ENCODE measurements at regions not wholly inside any gene's neighbourhood (a gene's known extent, or its start where the extent isn't known, plus 50 kb on each side); places are given as distances from the start of the nearest gene placed in this dataset.

DNA sequence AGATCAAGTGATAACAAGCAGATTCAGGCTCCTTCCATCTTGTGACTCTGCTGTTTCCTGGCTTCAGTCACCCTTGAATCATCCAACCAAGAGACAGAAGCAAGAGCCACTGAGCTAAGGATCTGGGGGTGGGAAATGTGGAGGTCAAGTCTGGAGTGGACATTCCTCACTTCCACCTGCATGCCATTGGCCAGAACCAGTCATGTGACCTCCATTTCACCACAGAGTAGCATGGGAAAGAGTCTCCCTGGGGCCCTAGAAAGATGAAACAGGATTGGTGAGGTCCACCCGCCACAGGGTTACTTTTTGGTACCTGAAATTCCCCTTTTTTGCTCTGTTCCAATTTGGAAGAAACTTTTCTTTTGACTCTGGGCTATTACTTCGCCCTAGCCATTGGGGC, 1006.0 kb upstream of the EEF2KMT start:
- no peak for DNase-seq

DNA sequence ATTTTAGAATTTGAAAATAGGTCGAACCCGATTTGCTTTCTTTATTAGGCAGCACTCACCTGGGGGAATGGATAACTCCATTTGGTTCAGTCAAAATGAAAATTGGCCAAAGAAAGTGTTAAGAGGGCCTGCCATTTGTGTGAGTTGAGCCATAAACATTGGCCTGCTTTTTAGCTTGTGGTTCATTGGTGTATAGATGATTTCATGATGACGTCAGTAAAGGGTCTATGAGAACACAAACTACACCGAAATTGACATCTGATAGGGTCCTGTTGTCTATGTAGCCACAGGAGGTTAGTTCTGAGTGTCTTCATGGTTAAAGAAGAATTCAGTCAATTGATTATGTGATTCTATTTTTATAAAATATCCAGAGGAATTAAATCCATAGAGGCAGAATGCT, 1001.5 kb upstream of the EEF2KMT start:
- no peak for DNase-seq

DNA sequence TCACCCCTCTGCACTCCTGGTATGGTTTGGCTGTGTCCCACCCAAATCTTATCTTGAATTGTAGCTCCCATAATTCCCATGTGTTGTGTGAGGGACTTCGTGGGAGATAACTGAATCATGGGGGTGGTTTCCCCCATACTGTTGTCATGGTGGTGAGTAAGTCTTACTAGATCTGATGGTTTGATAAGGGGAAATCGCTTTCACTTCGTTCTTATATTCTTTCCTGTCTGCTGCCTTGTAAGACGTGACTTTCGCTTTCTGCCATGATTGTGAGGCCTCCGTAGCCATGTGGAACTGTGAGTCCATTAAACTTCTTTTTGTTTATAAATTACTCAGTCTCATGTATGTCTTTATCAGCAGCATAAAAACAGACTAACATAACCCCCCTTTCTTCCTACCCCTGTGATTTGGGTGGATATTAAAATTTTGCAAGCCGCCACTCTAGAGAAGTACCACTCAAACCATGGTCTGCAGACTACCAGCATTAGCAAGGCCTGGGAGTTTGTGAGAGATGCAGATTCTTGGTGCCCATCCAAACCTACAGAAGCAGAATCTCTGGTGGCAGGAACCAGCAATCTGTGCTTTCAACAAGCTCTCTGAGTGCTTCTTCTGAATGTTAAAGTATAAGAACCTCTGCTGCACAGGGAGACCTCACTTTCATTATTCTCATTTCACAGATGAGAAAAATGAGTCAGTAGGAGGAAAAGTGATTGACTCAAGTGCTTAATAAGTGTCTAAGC, 999.5 kb upstream of the EEF2KMT start:
- DNase-seq: no peak

DNA sequence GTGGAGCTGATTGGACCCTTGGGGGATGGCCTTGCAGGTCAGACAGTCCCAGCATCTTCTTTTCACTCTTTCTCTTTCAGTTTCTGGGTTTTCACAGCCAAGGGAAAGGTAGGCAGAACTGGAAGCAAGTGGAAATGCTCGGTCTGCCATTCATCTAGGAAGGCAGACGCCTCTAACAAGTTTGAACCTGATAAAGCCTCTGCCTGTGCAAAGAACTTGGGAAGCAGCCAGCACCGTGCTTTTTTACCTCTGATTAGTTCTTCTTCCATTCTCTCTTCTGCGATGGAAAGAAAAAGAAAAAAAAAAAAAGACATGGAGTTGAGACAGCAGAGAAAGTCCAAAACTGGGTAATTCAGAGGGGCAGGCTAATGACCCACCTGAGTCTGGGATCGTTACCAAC, 997.8 kb upstream of the EEF2KMT start:
- DNase-seq: no peak

DNA sequence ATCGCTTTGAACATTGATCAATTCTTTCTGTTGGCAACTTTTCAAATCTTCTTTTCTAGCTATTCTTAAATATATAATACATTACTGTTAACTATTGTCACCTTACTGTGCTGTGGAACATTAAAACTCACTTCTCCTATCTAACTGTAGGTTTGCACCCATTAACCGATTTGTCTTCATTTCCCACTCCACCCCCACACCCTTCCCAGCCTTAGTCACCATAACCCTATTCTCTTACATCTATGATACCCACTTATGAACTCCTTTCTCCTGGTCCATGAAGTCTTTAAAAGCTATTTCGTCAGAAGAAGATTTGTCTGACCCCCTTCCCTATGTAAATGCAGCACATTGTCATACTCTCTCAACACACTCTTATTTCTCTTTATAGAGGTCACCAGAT, 993.4 kb upstream of the EEF2KMT start:
- no peak for DNase-seq

DNA sequence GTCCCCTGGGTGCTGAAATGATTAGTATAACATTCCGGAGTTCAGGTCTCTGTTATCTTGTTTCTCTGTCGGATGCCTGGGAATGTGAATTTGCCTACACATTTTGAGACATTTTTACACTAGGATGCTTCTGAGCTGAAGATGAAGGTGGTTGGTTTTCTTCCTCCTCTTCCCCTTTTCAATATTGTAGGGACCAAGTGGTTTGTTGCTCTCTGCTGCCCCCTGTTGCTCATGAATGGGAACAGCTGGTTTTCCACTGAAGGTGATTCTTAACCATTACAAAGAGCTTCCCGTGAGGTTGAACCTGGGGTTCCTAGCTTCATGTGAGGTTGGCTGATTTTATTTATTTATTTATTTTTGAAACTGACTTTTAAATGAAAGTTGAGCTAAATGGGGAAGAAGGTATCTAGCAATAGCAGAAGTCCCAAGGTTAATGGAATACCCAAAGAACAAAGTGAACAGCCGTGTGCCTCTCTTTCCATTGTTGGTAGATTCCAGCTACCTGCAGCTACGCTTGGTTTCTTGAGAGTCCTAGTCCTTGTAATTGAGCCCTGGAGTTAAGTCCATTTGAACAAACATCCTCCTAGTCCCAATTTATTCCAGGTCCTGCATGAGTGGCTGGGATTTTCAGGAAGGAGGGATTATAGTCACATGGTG, 983.9 kb upstream of the EEF2KMT start:
- DNase-seq: no peak

DNA sequence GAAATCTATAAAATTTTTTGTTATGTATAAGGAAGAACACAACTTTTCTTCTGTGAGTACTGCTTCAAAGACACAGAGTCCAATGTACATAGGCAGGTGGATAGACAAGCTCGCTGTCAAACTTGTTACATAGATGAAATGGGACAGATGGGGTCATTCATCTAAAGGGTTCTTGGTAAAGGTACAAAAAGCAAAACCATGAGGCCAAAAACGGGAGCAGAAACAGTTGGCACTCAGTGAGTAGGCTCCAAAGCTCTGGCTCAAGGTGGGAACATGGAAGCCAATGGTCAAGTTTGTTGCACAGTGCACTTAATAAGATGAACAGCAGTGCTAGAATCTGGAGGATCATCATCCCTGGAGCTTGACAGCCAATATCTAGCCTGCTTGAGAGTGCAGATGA, 979.0 kb upstream of the EEF2KMT start:
- no peak for DNase-seq

DNA sequence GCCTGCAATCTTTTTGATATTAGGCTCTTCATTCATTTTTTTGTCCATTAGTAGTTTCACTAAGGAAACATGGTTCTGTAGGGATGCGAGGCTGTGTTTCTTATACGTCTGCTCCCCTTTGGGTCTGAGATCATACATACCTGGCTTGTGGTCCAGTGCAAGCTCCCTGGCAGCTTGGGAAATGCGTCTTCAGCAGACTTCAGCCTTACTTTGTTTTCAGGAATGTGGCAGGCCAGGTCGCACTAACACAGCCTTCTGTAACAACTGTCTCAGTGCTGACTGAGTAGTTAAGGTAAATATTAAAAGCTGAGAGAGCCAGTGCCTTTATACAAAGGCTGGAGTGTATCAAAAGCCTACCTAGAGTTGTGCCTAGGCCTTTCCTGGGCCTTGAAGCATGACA, 970.5 kb upstream of the EEF2KMT start:
- no peak for DNase-seq

DNA sequence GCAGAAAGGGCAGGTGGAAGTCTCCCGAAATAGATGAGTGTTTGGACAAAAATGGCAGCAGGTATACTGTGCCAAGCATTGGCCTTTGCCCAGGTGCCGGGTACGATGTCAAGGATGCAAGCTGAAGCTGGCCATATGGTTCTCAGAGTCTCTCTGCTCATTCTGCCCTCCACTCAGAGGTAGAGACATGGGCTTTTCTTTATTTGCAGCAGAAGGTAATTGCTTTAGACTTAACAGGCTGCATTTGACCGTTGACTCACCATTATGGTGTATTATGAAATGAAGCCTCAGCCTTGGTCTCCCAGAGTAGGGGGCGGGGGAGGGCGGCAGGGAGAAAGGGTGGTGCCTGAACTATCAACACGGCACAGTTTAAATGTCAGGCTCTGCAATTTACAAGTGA, 969.1 kb upstream of the EEF2KMT start:
- no peak for DNase-seq

DNA sequence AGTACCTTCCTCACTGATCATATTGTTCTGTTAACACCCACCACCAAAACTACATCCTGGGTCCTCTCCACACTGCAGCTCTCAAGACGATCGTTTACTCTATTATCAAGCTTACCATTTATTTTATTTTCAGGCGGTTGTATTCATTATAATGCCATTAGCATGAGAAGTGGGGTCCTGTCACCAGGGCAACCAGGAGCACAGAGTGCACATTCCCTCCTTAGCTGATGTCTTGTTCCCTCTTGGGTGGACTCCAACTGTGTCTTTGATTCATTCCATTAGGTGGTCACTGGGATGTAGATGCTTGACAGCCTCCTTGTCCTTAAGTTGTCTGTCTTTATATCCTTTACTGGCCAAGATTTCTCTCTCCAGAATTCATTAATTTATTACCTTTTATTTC, 965.9 kb upstream of the EEF2KMT start:
- DNase-seq: no peak

DNA sequence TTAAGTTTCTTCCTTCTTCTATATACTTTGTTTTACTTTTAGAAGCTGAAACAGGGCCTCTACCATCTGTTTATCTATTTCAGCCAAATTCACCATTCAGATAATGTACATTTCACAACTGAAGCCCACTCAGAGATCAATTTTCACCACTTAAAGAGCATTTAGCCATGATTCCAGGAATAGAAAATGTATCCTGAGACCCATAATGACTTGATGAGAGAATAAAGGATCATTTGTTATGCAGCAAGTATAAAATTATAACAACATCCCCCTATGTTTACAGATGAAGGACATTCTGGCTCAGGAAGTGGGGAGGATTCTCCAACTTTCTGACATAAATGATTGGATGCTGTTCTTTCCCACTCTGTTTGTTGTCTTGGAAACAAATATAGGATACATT, 962.1 kb upstream of the EEF2KMT start:
- no peak for DNase-seq

DNA sequence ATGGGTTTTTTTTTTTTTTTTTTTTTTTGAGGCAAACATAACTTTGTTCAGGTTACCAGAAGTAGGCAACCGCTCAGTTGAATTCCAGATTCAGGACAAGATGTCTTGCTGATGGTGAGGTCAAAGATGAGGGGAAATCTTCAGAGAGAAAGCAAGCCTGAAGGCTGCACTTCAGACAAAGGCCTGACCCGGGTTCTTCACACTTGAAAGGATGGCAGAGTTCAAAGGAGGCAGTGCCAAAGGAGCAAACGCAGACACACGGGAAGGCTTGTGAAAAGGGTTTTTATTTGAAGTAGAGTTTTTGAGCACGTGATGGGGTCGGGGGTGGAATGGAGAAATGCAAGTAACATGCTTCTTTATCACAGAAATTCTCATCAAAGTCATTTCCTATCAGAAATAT, 960.2 kb upstream of the EEF2KMT start:
- DNase-seq: no peak

DNA sequence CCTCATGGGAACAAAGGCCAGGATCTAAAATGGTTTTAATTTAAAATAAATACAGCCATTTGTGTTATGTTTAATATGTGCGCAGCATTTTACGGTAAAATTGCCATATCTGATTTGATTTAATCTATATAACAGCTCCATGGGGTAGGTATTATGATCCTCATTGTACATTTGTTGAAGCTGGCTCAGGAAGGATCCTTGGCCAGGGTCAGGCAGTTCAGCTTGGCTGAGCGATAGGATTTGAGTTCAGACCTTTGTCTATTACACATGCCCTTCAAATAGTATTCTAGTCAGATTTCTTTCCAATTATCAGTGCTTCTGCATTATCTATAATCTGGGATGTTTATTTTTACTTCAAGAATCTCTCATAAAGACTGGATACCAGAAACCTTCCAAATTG, 950.4 kb upstream of the EEF2KMT start:
- DNase-seq: no peak

DNA sequence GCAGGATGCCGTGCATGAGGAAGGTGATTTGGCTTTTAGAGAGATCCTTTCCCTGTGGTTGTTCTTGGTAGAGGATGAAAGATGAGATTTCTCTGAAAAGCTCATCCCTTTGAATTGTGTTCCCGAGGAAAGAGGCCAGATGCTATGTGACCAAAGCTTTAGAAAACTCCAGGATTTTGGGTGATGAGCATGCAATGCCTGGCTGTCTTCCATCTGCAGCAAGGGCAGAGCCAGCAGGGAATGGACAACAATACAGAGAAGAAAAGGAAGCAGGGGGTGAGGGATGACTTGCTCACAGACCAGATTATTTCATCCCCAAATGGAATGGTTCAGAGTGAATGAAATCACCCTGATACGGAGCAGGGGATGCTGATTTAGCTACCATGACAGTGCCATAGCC, 949.7 kb upstream of the EEF2KMT start:
- no peak for DNase-seq

DNA sequence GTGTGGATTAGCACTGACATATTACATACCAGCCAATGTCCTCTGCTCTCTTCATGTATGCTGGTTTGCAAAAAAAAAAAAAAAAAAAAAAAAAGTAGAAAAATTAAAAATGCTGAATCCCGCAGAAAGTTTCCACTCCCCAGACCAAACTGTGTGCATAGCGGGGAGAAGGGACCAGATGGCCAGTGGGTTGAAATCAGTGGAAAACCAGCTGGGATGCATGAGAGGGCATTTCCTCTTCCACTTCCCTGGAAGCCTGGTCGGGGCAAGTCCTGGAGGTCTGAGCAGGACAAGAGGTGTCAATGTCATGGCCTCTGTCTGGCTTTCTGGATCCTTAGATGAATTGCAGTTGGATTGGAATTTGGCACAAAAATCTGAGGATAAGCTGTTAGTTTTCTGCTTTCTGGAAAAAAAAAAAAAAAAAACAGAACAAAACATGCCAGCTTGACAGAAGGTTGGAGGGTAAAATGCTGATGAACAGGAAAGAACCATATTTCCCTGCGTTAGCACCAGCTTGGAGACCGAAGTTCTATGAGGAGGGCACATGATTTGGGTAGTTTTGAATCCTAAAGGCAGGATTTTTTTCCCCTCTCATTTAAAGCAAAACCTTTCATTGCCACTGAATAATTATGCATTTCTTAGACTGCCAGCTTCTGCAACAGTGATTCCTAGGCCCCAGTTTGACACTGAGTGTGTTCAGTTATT, 941.5 kb upstream of the EEF2KMT start:
- no peak for DNase-seq

DNA sequence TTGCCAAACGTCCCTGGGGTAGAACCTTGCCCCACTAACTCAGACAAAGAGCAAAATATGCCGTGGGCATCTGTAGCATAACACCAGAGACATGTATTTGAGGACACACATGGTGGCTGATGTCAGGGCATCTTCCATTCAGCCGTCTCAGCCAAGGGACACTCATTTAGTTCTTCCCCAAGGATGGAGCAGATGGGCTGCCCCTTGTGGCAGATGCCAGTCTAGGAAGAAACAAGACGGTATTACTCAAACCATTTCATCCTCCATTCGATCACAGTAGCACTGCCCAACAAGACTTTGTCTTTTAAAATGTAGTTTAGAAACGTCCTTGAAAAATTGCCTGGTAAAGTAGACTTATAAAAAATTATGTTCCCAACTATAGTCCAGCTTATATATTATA, 937.6 kb upstream of the EEF2KMT start:
- DNase-seq: no peak

DNA sequence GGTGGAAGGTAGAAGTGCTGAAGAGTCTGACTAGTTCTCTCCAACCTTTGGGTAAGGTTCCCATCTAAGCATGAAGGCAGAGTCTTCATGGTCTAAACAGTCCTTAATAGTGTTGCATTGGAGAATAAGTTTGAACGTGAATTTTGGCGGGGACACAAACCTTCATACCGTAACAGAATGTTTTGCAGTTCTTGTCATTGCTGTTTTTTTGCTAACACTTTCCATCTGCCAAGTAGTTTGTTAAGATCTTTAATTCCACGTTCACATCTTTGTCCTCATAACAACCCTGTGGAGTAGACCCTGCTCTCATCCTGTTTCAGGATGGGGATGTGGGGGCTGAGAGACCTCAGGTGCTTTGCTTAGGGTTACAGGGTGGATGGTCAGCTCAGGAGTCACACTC, 936.9 kb upstream of the EEF2KMT start:
- no peak for DNase-seq

DNA sequence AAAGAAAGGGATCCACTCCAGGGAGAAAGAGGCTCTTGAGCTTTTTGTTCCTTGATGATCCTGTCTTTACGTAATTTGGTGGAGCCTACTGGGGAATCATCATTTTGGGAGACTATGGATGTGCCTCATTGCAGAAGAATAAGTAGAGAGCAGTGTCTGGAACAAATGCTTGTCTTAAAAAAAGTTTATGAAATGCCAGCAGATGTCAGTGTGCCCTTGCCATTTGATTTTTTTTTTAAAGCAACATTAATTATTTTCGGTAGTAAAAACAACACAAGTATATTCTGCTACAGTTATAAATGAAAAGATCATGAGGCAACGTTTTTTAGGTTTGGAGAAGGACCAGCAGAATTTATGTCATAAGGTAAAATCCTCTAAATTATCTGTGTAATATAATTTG, 934.8 kb upstream of the EEF2KMT start:
- DNase-seq: no peak

DNA sequence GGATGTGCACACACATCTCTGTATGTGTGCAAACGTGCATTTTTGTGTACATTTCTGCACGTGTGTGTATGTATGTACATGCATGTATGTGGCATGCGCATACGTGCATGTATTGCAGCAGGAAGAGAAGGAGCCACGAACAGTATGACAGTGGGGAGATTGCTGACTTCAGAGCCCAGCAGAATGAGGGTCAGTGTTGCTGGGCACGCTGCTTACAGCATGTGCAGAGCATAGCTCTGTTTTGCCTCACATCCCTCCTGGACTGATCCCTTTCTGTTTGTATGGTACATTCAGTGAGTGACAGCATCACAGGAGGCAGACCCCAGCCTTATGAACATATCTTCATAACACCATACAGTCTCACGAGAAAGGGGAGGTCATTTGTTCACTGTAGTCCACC, 934.0 kb upstream of the EEF2KMT start:
- DNase-seq: no peak

DNA sequence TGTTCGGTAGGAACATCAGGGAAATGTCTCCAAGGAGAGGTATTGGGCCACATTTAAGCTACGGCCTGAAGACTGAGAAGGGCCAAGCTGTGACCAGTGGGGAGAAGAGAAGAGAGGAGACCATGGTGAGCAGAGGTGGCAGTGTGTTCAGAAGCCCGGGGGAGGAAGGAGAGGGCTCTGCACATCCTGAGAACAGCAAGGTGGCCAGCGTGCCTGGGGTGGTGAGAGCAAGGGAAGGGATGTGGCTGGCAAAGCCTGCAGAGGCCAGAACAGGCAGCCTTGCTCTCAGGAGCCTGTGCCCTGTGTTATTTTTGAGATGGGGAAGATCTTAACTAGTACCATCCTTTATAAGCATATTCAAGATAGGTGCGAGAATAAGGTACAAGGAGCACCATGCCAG, 933.5 kb upstream of the EEF2KMT start:
- no peak for DNase-seq

DNA sequence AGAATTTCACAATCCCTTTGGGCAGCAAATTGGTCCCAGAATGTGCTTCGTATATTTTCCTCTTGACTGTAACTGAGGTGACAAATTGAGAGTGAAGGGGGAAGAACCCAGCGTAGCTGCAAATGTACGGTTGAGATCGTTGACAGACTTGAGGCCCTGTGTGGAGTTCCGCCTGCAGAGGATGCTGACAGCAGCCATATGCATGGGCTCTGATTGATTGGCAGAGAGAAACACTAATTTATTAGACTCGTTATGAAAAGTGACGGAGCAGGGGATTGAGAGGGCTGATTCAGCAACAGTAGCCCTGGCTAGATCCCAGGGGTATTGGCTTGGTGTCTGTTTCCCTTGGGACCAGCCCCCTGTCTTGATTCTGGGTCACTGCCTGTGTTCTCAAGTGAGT, 930.1 kb upstream of the EEF2KMT start:
- DNase-seq: no peak

DNA sequence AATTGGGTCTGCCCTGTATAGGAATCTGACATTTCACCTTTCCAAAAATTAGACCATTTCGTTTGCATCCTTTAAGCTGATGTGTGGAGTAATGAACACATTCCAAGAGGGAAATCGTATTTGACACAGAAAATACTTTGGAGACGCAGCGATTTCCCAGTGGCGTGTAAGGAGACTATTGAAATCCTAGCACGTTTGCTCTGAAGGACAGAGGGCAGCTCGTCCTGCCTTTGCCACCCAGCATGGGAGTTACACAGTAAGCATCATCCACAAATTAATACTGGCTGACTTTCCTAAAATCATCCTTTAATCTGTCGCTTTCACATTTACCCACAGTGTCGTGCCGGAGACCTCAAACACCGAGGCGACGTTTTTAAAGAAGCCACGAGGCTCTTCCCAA, 925.9 kb upstream of the EEF2KMT start:
- DNase-seq: no peak

DNA sequence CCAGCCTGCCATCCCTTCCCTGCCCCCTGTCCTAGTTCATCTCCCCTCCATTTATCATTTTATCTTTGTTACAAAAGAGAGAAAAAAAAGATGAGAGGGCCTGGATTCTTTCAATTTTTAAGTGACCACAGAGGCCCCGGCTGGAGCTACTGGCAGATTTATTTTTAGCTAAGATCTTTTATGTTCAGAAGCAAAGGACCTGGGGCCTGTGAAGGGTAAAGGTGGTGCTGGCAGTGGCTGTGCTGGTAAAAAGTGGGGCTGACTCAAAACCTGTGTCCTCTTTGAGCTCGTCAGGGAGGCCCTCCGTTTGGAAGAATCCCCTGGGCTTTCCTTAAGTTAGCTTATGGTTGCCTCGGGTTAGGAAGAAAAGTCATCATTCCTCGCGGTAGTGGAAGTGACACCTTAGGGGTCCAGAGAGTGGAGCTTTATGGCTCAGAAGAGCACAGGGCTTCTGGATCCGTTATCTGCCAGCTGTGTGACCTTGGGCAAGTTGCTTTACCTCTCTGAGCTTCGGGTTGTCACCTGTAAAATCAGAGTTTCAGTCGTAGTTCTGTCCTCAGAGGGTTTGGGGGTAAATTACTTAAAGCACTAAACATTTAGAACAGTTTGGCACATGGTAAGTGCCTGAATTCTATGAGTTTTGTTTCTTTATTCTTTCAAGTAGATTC, 923.8 kb upstream of the EEF2KMT start:
- no peak for DNase-seq
